GM19463 (cell line): ENCODE measurements at regions not wholly inside any gene's neighbourhood (a gene's known extent, or its start where the extent isn't known, plus 50 kb on each side); places are given as distances from the start of the nearest gene placed in this dataset.

Experiments used
- ATAC-seq: cut with Tn5 transposase; IDR thresholded peaks from one replicate; pipeline ENCODE4 v1.9.1; 2021; ENCODE audit warnings: mild to moderate bottlenecking, moderate library complexity; ENCODE audit not compliant: unreplicated experiment

- ATAC-seq, result no peak
These were observed 108.4 kb downstream of the TMCO5A start for GRCh38 chr15:38042707-38043445.

- no peak for ATAC-seq
These were observed 112.0 kb downstream of the TMCO5A start for GRCh38 chr15:38046257-38047051.

GRCh38 chr15:38048001-38048455 is 113.6 kb downstream of the TMCO5A start:
- peak; percentile 75 for ATAC-seq

- ATAC-seq, result no peak
These were observed 115.5 kb downstream of the TMCO5A start for GRCh38 chr15:38049891-38050290.

- ATAC-seq, result no peak
These were observed 116.3 kb downstream of the TMCO5A start for GRCh38 chr15:38050529-38051448.

- no peak for ATAC-seq
These were observed 118.8 kb downstream of the TMCO5A start for GRCh38 chr15:38053205-38053604.

GRCh38 chr15:38053776-38054175 is 119.3 kb downstream of the TMCO5A start:
- no peak for ATAC-seq

- ATAC-seq, result no peak
These were observed 120.0 kb downstream of the TMCO5A start for GRCh38 chr15:38054488-38054887.

- no peak for ATAC-seq
These were observed 124.2 kb downstream of the TMCO5A start for GRCh38 chr15:38058596-38059075.

GRCh38 chr15:38059665-38060064 is 125.2 kb downstream of the TMCO5A start:
- no peak for ATAC-seq

GRCh38 chr15:38061856-38062649 is 127.6 kb downstream of the TMCO5A start:
- no peak for ATAC-seq

- ATAC-seq, result no peak
These were observed 128.3 kb downstream of the TMCO5A start for GRCh38 chr15:38062696-38063095.

GRCh38 chr15:38065721-38066345 is 131.4 kb downstream of the TMCO5A start:
- ATAC-seq, result no peak

- ATAC-seq, result no peak
These were observed 132.2 kb downstream of the TMCO5A start for GRCh38 chr15:38066612-38067011.

- peak; percentile 72 for ATAC-seq
These were observed 134.4 kb downstream of the TMCO5A start for GRCh38 chr15:38068626-38069391.

- peak; percentile 19 for ATAC-seq
These were observed 135.1 kb downstream of the TMCO5A start for GRCh38 chr15:38069511-38070011.

- no peak for ATAC-seq
These were observed 136.3 kb downstream of the TMCO5A start for GRCh38 chr15:38070778-38071177.

- ATAC-seq, result no peak
These were observed 137.0 kb downstream of the TMCO5A start for GRCh38 chr15:38071211-38071972.
